H1 (cell line): ENCODE measurements at regions not wholly inside any gene's neighbourhood (a gene's known extent, or its start where the extent isn't known, plus 50 kb on each side); places are given as distances from the start of the nearest gene placed in this dataset.

Experiments
- ATF3 ChIP-seq: IDR thresholded peaks from 2 replicates; pipeline ENCODE4 v1.6.1; 2011; ENCODE audit warnings: low read depth, mild to moderate bottlenecking, low read length; ENCODE audit not compliant: insufficient read depth
- BACH1 ChIP-seq: IDR thresholded peaks from 2 replicates; pipeline ENCODE4 v1.6.1; 2012; ENCODE audit warnings: low read length, improper control_type of control experiment
- CEBPB ChIP-seq: IDR thresholded peaks from 2 replicates; pipeline ENCODE4 v1.6.1; 2012; ENCODE audit warnings: low read depth, low read length
- CTCF ChIP-seq, 3 experiments: IDR thresholded peaks; 1 replicate in 2 of 3; 2 replicates in 1 of 3; pipeline versions ENCODE4 v1.5.1 to v1.6.1; 2011; ENCODE audit warnings: low read length in 3 of 3, mild to moderate bottlenecking in 3 of 3, inconsistent platforms in 2 of 3, low read depth in 1 of 3, moderate library complexity in 1 of 3; ENCODE audit not compliant: insufficient read depth in 1 of 3; ENCODE audit errors: control extremely low read depth in 1 of 3
- HDAC2 ChIP-seq, 2 experiments: fragments of 300-600 bp in 1 of 2; sonication (generic) in 1 of 2; IDR thresholded peaks; 2 replicates each; pipeline ENCODE4 v1.6.1; 2011 to 2012; ENCODE audit warnings: low read depth in 2 of 2, low read length in 2 of 2, mild to moderate bottlenecking in 2 of 2, moderate library complexity in 2 of 2, borderline replicate concordance in 1 of 2, inconsistent platforms in 1 of 2
- HDAC6 ChIP-seq: IDR thresholded peaks from one replicate; pipeline ENCODE4 v1.7.1; 2012; ENCODE audit warnings: low read depth, mild to moderate bottlenecking, inconsistent platforms, low read length, moderate library complexity
- JUN ChIP-seq: IDR thresholded peaks from 2 replicates; pipeline ENCODE4 v1.6.1; 2011; ENCODE audit warnings: low read depth, mild to moderate bottlenecking, improper control_type of control experiment, low read length
- POLR2A ChIP-seq, 2 experiments: IDR thresholded peaks; 1 replicate in 1 of 2; 2 replicates in 1 of 2; pipeline ENCODE4 v1.6.1; 2011; ENCODE audit warnings: low read depth in 2 of 2, low read length in 2 of 2, mild to moderate bottlenecking in 2 of 2; ENCODE audit errors: control extremely low read depth in 1 of 2
- RAD21 ChIP-seq, 2 experiments: IDR thresholded peaks in 1 of 2; conservative IDR thresholded peaks in 1 of 2; 2 replicates each; pipeline ENCODE4 v1.6.1; 2011; ENCODE audit warnings: low read depth in 2 of 2, low read length in 2 of 2, improper control_type of control experiment in 1 of 2, inconsistent platforms in 1 of 2, mild to moderate bottlenecking in 1 of 2, moderate library complexity in 1 of 2
- YY1 ChIP-seq: IDR thresholded peaks from 2 replicates; pipeline ENCODE4 v1.6.1; 2011; ENCODE audit warnings: low read depth, mild to moderate bottlenecking, low read length
- TF ChIP-seq, protein P1 (sequence below): IDR thresholded peaks from 2 replicates; pipeline ENCODE4 v1.6.1; 2011; ENCODE audit warnings: low read length, improper control_type of control experiment

GRCh38 chr9:73229543-73229942 is 77.9 kb downstream of the ANXA1 start:
- TF ChIP-seq BACH1 (no peak), CEBPB (no peak), JUN (no peak), CTCF (IDR thresholded peaks at IDR 0.05; ENCODE audit: control extremely low read depth in 1 of 3, insufficient read depth in 1 of 3, low read depth in 1 of 3, low read length in 3 of 3) (no peak), ATF3 (no peak), HDAC2 (IDR thresholded peaks at IDR 0.05; ENCODE audit: borderline replicate concordance in 1 of 2, low read depth in 2 of 2, low read length in 2 of 2) (no peak), RAD21 (IDR thresholded peaks at IDR 0.05 in 1 of 2, conservative IDR thresholded peaks at IDR 0.05 in 1 of 2; ENCODE audit: low read depth in 2 of 2, low read length in 2 of 2) (no peak), HDAC6 (no peak), POLR2A (IDR thresholded peaks at IDR 0.05; ENCODE audit: control extremely low read depth in 1 of 2, low read depth in 2 of 2, low read length in 2 of 2) (no peak), YY1 (no peak)
- TF ChIP-seq, protein P1, sequence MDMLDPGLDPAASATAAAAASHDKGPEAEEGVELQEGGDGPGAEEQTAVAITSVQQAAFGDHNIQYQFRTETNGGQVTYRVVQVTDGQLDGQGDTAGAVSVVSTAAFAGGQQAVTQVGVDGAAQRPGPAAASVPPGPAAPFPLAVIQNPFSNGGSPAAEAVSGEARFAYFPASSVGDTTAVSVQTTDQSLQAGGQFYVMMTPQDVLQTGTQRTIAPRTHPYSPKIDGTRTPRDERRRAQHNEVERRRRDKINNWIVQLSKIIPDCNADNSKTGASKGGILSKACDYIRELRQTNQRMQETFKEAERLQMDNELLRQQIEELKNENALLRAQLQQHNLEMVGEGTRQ, result no peak
